Bronchial epithelial cell (primary cell): ENCODE measurements at regions not wholly inside any gene's neighbourhood (a gene's known extent, or its start where the extent isn't known, plus 50 kb on each side); places are given as distances from the start of the nearest gene placed in this dataset.

ENCODE experiments used
- DNase-seq: peaks from one replicate; pipeline ENCODE4 v3.0.0-alpha.2; 2010; ENCODE audit warnings: low read depth
- FAIRE-seq: peaks from 2 replicates; lab custom pipeline; 2011; peaks lifted over from hg19 to GRCh38; lab: Jason Lieb, UNC
- H3K27me3 ChIP-seq: 2 replicates; pipeline ENCODE4 v1.5.1; 2011; ENCODE audit warnings: low read length; ENCODE audit not compliant: control insufficient read depth, insufficient read depth
- H3K36me3 ChIP-seq: 2 replicates; pipeline ENCODE4 v1.5.1; 2011; ENCODE audit warnings: low read length; ENCODE audit not compliant: control insufficient read depth, insufficient read depth
- H3K4me3 ChIP-seq: 2 replicates; pipeline ENCODE4 v1.5.1; 2011; ENCODE audit warnings: mild to moderate bottlenecking, low read depth, low read length, control low read depth
- TF ChIP-seq, protein P1 (sequence below): IDR thresholded peaks from 2 replicates; pipeline ENCODE4 v1.5.1; 2011; ENCODE audit warnings: mild to moderate bottlenecking, moderate library complexity, low read length, control low read depth, inconsistent platforms; ENCODE audit not compliant: insufficient read depth, severe bottlenecking

DNA sequence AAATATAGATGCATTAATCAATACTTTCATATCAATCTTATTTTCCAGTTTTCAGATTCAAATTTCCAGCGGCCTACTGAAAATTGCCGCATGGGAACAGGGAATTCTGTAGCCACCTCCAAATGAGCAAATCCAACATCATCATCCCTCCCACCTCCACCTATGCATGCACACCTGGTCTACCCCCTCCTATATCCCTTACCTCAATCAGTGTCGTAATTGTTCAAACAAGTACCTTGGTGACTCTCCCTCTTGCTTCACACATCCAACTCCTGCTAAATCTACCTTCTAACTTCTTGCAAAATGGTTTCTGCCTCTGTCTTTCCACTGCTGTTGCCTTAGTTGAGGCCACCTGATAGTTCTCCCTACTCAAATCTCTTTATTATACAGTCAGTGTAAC lies 160.1 kb downstream of the SOX9 start:
- Histone ChIP-seq H3K36me3 (no peaks in the 10 kb centered on the region), H3K27me3 (no peaks in the 10 kb centered on the region), H3K4me3 (no peak overlapping the region)
- DNase-seq, result peak; percentile 85
- TF ChIP-seq, protein P1, sequence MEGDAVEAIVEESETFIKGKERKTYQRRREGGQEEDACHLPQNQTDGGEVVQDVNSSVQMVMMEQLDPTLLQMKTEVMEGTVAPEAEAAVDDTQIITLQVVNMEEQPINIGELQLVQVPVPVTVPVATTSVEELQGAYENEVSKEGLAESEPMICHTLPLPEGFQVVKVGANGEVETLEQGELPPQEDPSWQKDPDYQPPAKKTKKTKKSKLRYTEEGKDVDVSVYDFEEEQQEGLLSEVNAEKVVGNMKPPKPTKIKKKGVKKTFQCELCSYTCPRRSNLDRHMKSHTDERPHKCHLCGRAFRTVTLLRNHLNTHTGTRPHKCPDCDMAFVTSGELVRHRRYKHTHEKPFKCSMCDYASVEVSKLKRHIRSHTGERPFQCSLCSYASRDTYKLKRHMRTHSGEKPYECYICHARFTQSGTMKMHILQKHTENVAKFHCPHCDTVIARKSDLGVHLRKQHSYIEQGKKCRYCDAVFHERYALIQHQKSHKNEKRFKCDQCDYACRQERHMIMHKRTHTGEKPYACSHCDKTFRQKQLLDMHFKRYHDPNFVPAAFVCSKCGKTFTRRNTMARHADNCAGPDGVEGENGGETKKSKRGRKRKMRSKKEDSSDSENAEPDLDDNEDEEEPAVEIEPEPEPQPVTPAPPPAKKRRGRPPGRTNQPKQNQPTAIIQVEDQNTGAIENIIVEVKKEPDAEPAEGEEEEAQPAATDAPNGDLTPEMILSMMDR, result no peak
- FAIRE-seq, result no peak

DNA sequence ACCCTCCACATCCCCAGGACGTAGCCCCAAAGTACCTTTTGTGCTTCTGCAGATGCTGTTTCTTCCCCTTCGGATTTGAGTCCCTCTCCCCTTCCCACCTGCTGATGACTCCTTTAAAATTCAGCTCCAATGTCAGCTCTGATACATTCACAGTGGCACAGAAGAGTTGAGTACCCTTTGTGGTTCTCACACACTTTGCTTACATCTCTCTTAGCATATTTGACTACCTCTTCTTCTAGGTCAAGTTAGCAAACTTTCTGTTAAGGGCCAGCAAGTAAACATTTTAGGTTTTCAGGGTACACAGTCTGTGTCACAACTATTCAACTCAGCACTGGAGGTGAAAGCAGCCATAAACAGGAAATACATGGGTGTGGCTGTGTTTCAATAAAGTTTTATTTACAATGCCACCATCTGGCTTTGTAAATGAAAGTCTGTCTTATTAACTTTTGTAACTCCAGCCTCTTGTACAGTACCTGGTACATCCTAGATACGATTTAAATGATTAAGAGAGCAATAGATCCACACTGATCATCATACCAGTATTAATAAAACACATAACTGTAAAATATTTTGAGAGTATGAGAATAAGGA lies 161.7 kb downstream of the SOX9 start:
- FAIRE-seq (no peak), DNase-seq (no peak)
- TF ChIP-seq, protein P1, result no peak
- Histone ChIP-seq H3K36me3 (no peaks in the 10 kb centered on the region), H3K27me3 (no peaks in the 10 kb centered on the region), H3K4me3 (no peak overlapping the region)

DNA sequence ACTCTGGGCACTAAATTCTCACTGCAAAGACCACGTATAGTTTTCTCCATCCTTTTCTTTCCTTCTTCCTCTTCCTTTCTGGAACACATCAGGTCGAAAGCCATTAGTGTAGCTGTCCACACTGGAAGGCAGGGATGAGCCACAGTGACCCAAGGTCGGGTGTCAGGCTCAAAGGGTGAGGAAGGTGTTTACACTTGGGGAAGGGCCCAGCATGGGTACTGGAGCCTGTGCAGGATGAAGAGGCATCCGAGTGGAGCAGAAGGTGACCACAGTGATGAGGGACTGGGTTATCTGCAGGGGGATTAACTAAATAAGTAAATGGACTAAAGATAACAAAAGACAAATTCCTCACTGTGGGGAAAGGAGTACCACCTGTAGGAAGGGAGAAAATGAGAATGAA lies 164.0 kb downstream of the SOX9 start:
- H3K27me3 ChIP-seq, result no peaks in the 10 kb centered on the region
- H3K4me3 ChIP-seq, result no peak overlapping the region
- no peaks in the 10 kb centered on the region for H3K36me3 ChIP-seq
- FAIRE-seq (no peak), DNase-seq (no peak)
- TF ChIP-seq, protein P1, result no peak

DNA sequence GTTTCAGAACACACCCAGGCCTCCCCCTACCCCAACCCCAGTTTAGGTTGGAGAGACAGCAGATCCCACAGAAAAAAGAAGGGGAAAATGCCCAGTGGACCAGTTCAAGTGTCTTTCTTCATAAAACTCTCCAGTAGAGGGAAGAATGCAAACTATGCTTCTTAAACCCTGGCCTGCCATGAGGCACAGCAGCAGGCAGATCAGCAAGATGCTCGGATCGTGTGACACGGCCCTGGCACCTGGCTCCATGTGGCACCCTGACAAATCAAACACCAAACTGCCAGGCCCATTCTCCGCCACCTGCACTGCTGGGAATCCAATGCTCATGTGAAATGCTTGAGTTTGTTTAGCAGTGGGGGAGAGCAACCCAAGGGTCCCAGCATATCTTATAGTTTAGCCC lies 166.8 kb downstream of the SOX9 start:
- no peak for FAIRE-seq
- no peaks in the 10 kb centered on the region for H3K27me3 ChIP-seq
- TF ChIP-seq, protein P1, result no peak
- H3K36me3 ChIP-seq, result no peaks in the 10 kb centered on the region
- H3K4me3 ChIP-seq, result no peak overlapping the region
- DNase-seq, result no peak

DNA sequence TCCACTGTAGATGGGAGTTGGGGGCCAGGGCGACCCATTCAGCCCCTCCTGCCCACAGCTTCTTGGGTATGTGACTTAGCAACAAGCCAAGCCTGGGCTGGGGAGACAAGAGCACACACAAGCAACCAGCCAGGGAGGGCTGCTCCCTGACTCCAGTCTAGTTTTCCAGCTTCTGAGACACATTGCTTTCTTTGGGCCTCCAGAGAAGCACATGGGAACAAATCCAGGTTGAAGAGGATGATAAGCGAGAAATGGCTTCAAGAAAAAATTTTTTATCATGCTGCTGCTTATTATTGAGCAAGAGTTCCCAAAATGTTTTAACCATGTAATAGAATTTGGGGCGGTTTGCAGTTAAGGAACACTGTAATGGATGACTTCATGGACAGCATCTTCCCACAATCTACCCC lies 173.7 kb downstream of the SOX9 start:
- no peaks in the 10 kb centered on the region for H3K36me3 ChIP-seq
- DNase-seq (no peak), FAIRE-seq (no peak)
- H3K27me3 ChIP-seq, result no peaks in the 10 kb centered on the region
- TF ChIP-seq, protein P1, result no peak
- no peak overlapping the region for H3K4me3 ChIP-seq

DNA sequence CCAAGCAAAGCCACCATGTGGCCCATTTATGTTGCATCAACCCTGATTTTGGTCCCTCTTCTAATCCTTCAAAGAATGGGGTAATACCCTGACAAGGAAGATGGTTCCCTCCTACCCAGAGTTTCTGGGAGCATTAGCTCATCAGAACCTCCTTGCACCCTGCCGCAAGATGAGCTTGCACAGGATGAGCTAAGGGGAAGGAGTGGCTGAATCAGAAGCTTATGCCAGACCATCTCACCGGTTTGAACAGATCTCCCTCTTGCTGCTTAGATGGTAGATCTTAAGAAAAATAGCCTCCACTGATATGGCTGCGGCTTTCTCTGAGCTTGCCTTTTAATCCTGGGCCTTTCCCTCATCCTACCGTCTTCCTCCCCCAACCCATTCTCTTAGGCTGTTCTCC lies 175.1 kb downstream of the SOX9 start:
- TF ChIP-seq, protein P1, result no peak
- DNase-seq, result peak; percentile 35
- Histone ChIP-seq H3K36me3 (no peaks in the 10 kb centered on the region), H3K27me3 (no peaks in the 10 kb centered on the region), H3K4me3 (no peak overlapping the region)
- FAIRE-seq, result no peak
